Keratinocyte (primary cell): ENCODE measurements at regions not wholly inside any gene's neighbourhood (a gene's known extent, or its start where the extent isn't known, plus 50 kb on each side); places are given as distances from the start of the nearest gene placed in this dataset.

Source experiments
- DNase-seq: peaks from one replicate; pipeline ENCODE4 v3.0.0-alpha.2; 2011; ENCODE audit warnings: low read depth, missing footprints, low spot score
- FAIRE-seq: peaks from 2 replicates; lab custom pipeline; 2011; peaks lifted over from hg19 to GRCh38; lab: Jason Lieb, UNC
- H2AFZ ChIP-seq: 2 replicates; pipeline ENCODE4 v1.6.0; 2012; ENCODE audit warnings: low read length, control low read depth, inconsistent platforms; ENCODE audit not compliant: control insufficient read depth
- H3K27ac ChIP-seq: 2 replicates; pipeline ENCODE4 v1.5.1; 2011; ENCODE audit warnings: low read length; ENCODE audit not compliant: control insufficient read depth, insufficient read depth
- H3K27me3 ChIP-seq: 3 replicates; pipeline ENCODE4 v1.6.0; 2011; ENCODE audit warnings: low read length; ENCODE audit not compliant: control insufficient read depth, insufficient read depth; ENCODE audit errors: extremely low read depth
- H3K36me3 ChIP-seq, 2 experiments: 2 replicates in 1 of 2; 3 replicates in 1 of 2; pipeline ENCODE4 v1.5.1; 2011; ENCODE audit warnings: low read length in 2 of 2, mild to moderate bottlenecking in 1 of 2; ENCODE audit not compliant: control insufficient read depth in 2 of 2, insufficient read depth in 2 of 2; ENCODE audit errors: extremely low read depth in 1 of 2
- H3K4me1 ChIP-seq: 3 replicates; pipeline ENCODE4 v1.5.1; 2011; ENCODE audit warnings: low read length; ENCODE audit not compliant: control insufficient read depth, insufficient read depth; ENCODE audit errors: extremely low read depth
- H3K4me2 ChIP-seq: 3 replicates; pipeline ENCODE4 v1.6.0; 2011; ENCODE audit warnings: low read depth, low read length; ENCODE audit not compliant: control insufficient read depth, insufficient read depth; ENCODE audit errors: extremely low read depth
- H3K4me3 ChIP-seq, 3 experiments: fragments of 200-600 bp in 1 of 3; sonication (generic) in 1 of 3; 2 replicates in 2 of 3; 3 replicates in 1 of 3; pipeline ENCODE4 v1.5.1; 2011 to 2016; ENCODE audit warnings: low read length in 3 of 3, mild to moderate bottlenecking in 3 of 3, control low read depth in 2 of 3, inconsistent platforms in 1 of 3, low read depth in 1 of 3, mixed read lengths in 1 of 3, mixed run types in 1 of 3, moderate library complexity in 1 of 3; ENCODE audit not compliant: control insufficient read depth in 2 of 3, insufficient read depth in 2 of 3; ENCODE audit errors: extremely low read depth in 1 of 3
- H3K79me2 ChIP-seq: 2 replicates; pipeline ENCODE4 v1.6.0; 2012; ENCODE audit warnings: low read length; ENCODE audit not compliant: control insufficient read depth, insufficient read depth
- H3K9ac ChIP-seq: 3 replicates; pipeline ENCODE4 v1.6.0; 2011; ENCODE audit warnings: low read length; ENCODE audit not compliant: control insufficient read depth, insufficient read depth; ENCODE audit errors: extremely low read depth
- H3K9me1 ChIP-seq: 3 replicates; pipeline ENCODE4 v1.6.0; 2011; ENCODE audit warnings: low read length; ENCODE audit not compliant: control insufficient read depth, insufficient read depth; ENCODE audit errors: extremely low read depth
- H3K9me3 ChIP-seq: 2 replicates; pipeline ENCODE4 v1.5.1; 2012; ENCODE audit warnings: low read depth, low read length; ENCODE audit not compliant: control insufficient read depth
- H4K20me1 ChIP-seq: 3 replicates; pipeline ENCODE4 v1.6.0; 2011; ENCODE audit warnings: low read length; ENCODE audit not compliant: control insufficient read depth, insufficient read depth; ENCODE audit errors: extremely low read depth
- CTCF ChIP-seq, 3 experiments: IDR thresholded peaks in 1 of 3; conservative IDR thresholded peaks in 1 of 3; optimal IDR thresholded peaks in 1 of 3; 2 replicates in 2 of 3; 3 replicates in 1 of 3; pipeline versions ENCODE3 to v1.5.1; 2011; ENCODE audit warnings: low read length in 3 of 3, mild to moderate bottlenecking in 3 of 3, moderate library complexity in 2 of 3, control low read depth in 1 of 3, inconsistent platforms in 1 of 3; ENCODE audit not compliant: insufficient read depth in 2 of 3; ENCODE audit errors: extremely low read depth in 1 of 3
- EZH2 ChIP-seq: IDR thresholded peaks from one replicate; pipeline ENCODE4 v1.6.1; 2012; ENCODE audit warnings: inconsistent platforms, mild to moderate bottlenecking, low read length, moderate library complexity
- dilution Hi-C: fragments of 300-500 bp; cut with MboI; formaldehyde crosslinking; loops from one replicate; pipeline ENCODE4 v1.7.0; 2020; ENCODE audit warnings: low sequenced_read_pairs; ENCODE audit not compliant: extremely low pct_ligation_motif_present

DNA sequence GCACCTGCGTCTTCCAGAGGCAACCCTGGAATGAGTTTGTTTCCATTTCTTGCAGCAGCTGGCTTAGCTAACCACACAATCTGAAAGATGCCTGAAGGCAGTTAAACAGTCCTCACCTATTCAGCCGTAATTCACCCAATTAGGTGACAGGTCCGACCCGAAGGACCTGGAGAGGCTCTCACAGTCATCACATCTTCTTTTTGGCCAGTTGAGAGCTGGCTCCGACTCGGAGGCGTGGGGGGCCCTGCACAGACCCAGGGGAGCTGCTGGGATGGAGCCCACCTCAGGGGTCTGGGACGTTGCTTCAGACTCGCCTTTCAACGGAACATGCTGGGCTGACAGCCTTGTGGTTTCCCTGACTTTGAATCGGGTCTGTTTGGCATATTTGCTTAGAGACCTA, 187.3 kb downstream of the RTP5 start:
- Histone ChIP-seq H3K4me2 (no peak overlapping the region), H3K27ac (no peak overlapping the region), H3K4me3 (no peak overlapping the region), H3K9me1 (no peaks in the 10 kb centered on the region), H4K20me1 (no peaks in the 10 kb centered on the region), H3K27me3 (peaks cover 28% of the 10 kb centered on the region), H3K9me3 (no peaks in the 10 kb centered on the region), H3K9ac (no peak overlapping the region), H3K4me1 (no peaks in the 10 kb centered on the region), H2AFZ (no peak overlapping the region), H3K36me3 (no peaks in the 10 kb centered on the region), H3K79me2 (no peaks in the 10 kb centered on the region)
- TF ChIP-seq CTCF (optimal IDR thresholded peaks at IDR 0.05 in 1 of 3, IDR thresholded peaks at IDR 0.05 in 1 of 3, conservative IDR thresholded peaks at IDR 0.05 in 1 of 3; ENCODE audit: extremely low read depth in 1 of 3, insufficient read depth in 2 of 3, low read length in 3 of 3) (no peak), EZH2 (no peak)
- dilution Hi-C loops: no loop called here
- DNase-seq: no peak
- no peak for FAIRE-seq

- no peaks in the 10 kb centered on the region for H3K4me1 ChIP-seq
- H3K4me2 ChIP-seq: no peak overlapping the region
- H3K36me3 ChIP-seq: no peaks in the 10 kb centered on the region
- dilution Hi-C loops: no loop called here
- H3K79me2 ChIP-seq: no peaks in the 10 kb centered on the region
- no peak overlapping the region for H3K9ac ChIP-seq
- DNase-seq (no peak), FAIRE-seq (no peak)
- H3K9me1 ChIP-seq: no peaks in the 10 kb centered on the region
- no peaks in the 10 kb centered on the region for H4K20me1 ChIP-seq
- no peak overlapping the region for H3K4me3 ChIP-seq
- no peak overlapping the region for H2AFZ ChIP-seq
- H3K27me3 ChIP-seq: peaks cover 28% of the 10 kb centered on the region
- H3K9me3 ChIP-seq: no peaks in the 10 kb centered on the region
- H3K27ac ChIP-seq: no peak overlapping the region
- no peak for TF ChIP-seq CTCF (optimal IDR thresholded peaks at IDR 0.05 in 1 of 3, IDR thresholded peaks at IDR 0.05 in 1 of 3, conservative IDR thresholded peaks at IDR 0.05 in 1 of 3; ENCODE audit: extremely low read depth in 1 of 3, insufficient read depth in 2 of 3, low read length in 3 of 3)
- TF ChIP-seq EZH2: no peak
These were observed 188.0 kb downstream of the RTP5 start for GRCh38 chr2:242057379-242058040.
